ENCODE measurements at regions not wholly inside any gene's neighbourhood (a gene's known extent, or its start where the extent isn't known, plus 50 kb on each side); places are given as distances from the start of the nearest gene placed in this dataset.

GRCh38 chr6:167711211-167711610 lies 115.5 kb upstream of the AFDN start:
- DNase-seq = no peak

- peak; percentile 52 to 69 for DNase-seq
Observed at GRCh38 chr6:167711768-167712730, 114.7 kb upstream of the AFDN start.

- no peak for DNase-seq
Observed at GRCh38 chr6:167712731-167713475, 113.8 kb upstream of the AFDN start.

GRCh38 chr6:167714152-167714551 lies 112.6 kb upstream of the AFDN start:
- no peak for DNase-seq

- no peak for DNase-seq
Observed at GRCh38 chr6:167717455-167717854, 109.3 kb upstream of the AFDN start.

- no peak for DNase-seq
Observed at GRCh38 chr6:167717867-167718266, 108.8 kb upstream of the AFDN start.

GRCh38 chr6:167719920-167720319 lies 106.8 kb upstream of the AFDN start:
- no peak for DNase-seq

- no peak for DNase-seq
Observed at GRCh38 chr6:167720456-167721285, 106.0 kb upstream of the AFDN start.

- no peak for DNase-seq
Observed at GRCh38 chr6:167721291-167721690, 105.4 kb upstream of the AFDN start.

- DNase-seq = no peak
Observed at GRCh38 chr6:167722634-167723309, 103.9 kb upstream of the AFDN start.

GRCh38 chr6:167726043-167726621 lies 100.6 kb upstream of the AFDN start:
- DNase-seq = no peak

- no peak for DNase-seq
Observed at GRCh38 chr6:167730441-167730840, 96.3 kb upstream of the AFDN start.

- DNase-seq = no peak
Observed at GRCh38 chr6:167731216-167731615, 95.5 kb upstream of the AFDN start.

- DNase-seq = no peak
Observed at GRCh38 chr6:167731731-167732422, 94.8 kb upstream of the AFDN start.

GRCh38 chr6:167733740-167734661 lies 92.7 kb upstream of the AFDN start:
- DNase-seq = no peak

- no peak for DNase-seq
Observed at GRCh38 chr6:167734662-167735083, 92.0 kb upstream of the AFDN start.

- no peak for DNase-seq
Observed at GRCh38 chr6:167735084-167735950, 91.4 kb upstream of the AFDN start.

- DNase-seq = no peak
Observed at GRCh38 chr6:167735951-167736288, 90.8 kb upstream of the AFDN start.

GRCh38 chr6:167736486-167737204 lies 90.1 kb upstream of the AFDN start:
- no peak for DNase-seq
